Lung (tissue), 11 donors: ENCODE measurements at regions not wholly inside any gene's neighbourhood (a gene's known extent, or its start where the extent isn't known, plus 50 kb on each side); places are given as distances from the start of the nearest gene placed in this dataset.

ENCODE experiments used
- ATAC-seq: fragments of 200-7000 bp; cut with Tn5 transposase; one replicate; pipeline ENCODE4 v1.9.1; 2020; ENCODE audit warnings: moderate number of reproducible peaks; ENCODE audit not compliant: insufficient read depth, low FRiP score
- DNase-seq, 3 donors: peaks; one replicate each; pipeline ENCODE4 v3.0.0-alpha.2; 2013 to 2017
- H3K27ac ChIP-seq, 2 donors: one replicate each; pipeline ENCODE4 v1.5.1; 2013; ENCODE audit warnings: mild to moderate bottlenecking in 2 of 2, moderate library complexity in 2 of 2, control low read depth in 1 of 2, inconsistent platforms in 1 of 2, low read depth in 1 of 2, low read length in 1 of 2
- H3K27me3 ChIP-seq, 3 donors: one replicate each; pipeline ENCODE4 v1.5.1; 2013; ENCODE audit warnings: low read length in 2 of 3; ENCODE audit not compliant: control insufficient read depth in 3 of 3, insufficient read depth in 3 of 3
- H3K36me3 ChIP-seq, 4 donors: one replicate each; pipeline ENCODE4 v1.5.1; 2013; ENCODE audit warnings: low read length in 4 of 4, mild to moderate bottlenecking in 1 of 4, moderate library complexity in 1 of 4; ENCODE audit not compliant: control insufficient read depth in 4 of 4, insufficient read depth in 4 of 4
- H3K4me1 ChIP-seq, 5 donors: one replicate each; pipeline ENCODE4 v1.5.1; 2013; ENCODE audit warnings: low read length in 5 of 5, mild to moderate bottlenecking in 2 of 5, moderate library complexity in 1 of 5; ENCODE audit not compliant: control insufficient read depth in 5 of 5, insufficient read depth in 5 of 5
- H3K4me3 ChIP-seq: one replicate; pipeline ENCODE4 v1.5.1; 2013; ENCODE audit warnings: mild to moderate bottlenecking, control low read depth, moderate library complexity
- H3K9ac ChIP-seq, 2 donors: one replicate each; pipeline ENCODE4 v1.5.1; 2013; ENCODE audit warnings: low read length in 2 of 2, control low read depth in 1 of 2; ENCODE audit not compliant: insufficient read depth in 1 of 2
- H3K9me3 ChIP-seq, 4 donors: one replicate each; pipeline ENCODE4 v1.5.1; 2013; ENCODE audit warnings: low read length in 3 of 4, mild to moderate bottlenecking in 1 of 4, moderate library complexity in 1 of 4; ENCODE audit not compliant: control insufficient read depth in 4 of 4, insufficient read depth in 3 of 4
- CTCF ChIP-seq: IDR thresholded peaks from 2 replicates; pipeline ENCODE4 v1.5.1; 2012; ENCODE audit warnings: mild to moderate bottlenecking; ENCODE audit errors: control extremely low read depth, extremely low read depth
- WGBS, 2 donors: extraction: QIAGEN DNeasy Blood & Tissue Kit; methylation state at CpG; one replicate each; pipeline ENCODE4 v1.1.7; 2013; 5-methylcytosine and 5-hydroxymethylcytosine counted together
- donor health status: control.
- donor health status: control.
- donor health status: Bipolar disorder and iron deficiency.
- donor health status: healthy.
- donor health status: DM: yes; HTN: yes; CAD: no.

GRCh38 chr7:21346297-21346696 lies 81.6 kb upstream of the SP4 start:
- no peak for ATAC-seq
- Histone ChIP-seq H3K9me3 (no peaks in the 10 kb centered on the region), H3K27ac (no peak overlapping the region), H3K4me1 (no peaks in the 10 kb centered on the region), H3K27me3 (peaks cover 0 to 14% (median 0%) of the 10 kb centered on the region in 3 donors), H3K4me3 (no peak overlapping the region), H3K9ac (no peak overlapping the region), H3K36me3 (no peaks in the 10 kb centered on the region)
- no peak for TF ChIP-seq CTCF
- DNase-seq: no peak

- ATAC-seq (no peak), DNase-seq (no peak)
- Histone ChIP-seq H3K9ac (no peak overlapping the region), H3K9me3 (no peaks in the 10 kb centered on the region), H3K36me3 (no peaks in the 10 kb centered on the region), H3K4me3 (no peak overlapping the region), H3K27me3 (peaks cover 0 to 11% (median 0%) of the 10 kb centered on the region in 3 donors), H3K4me1 (no peaks in the 10 kb centered on the region), H3K27ac (no peak overlapping the region)
- 31 to 49% methylated on average over 4 of the region's 4 CpGs for WGBS, 2 donors
- TF ChIP-seq CTCF: no peak
Measured at GRCh38 chr7:21352540-21353387, 75.1 kb upstream of the SP4 start.

GRCh38 chr7:21353388-21353780 lies 74.5 kb upstream of the SP4 start:
- no peaks in the 10 kb centered on the region for H3K4me1 ChIP-seq
- WGBS, 2 donors: 66 to 79% methylated on average over 4 of the region's 4 CpGs
- ATAC-seq: no peak
- no peak overlapping the region for H3K9ac ChIP-seq
- no peaks in the 10 kb centered on the region for H3K36me3 ChIP-seq
- peaks cover 0 to 11% (median 0%) of the 10 kb centered on the region in 3 donors for H3K27me3 ChIP-seq
- TF ChIP-seq CTCF: no peak
- H3K4me3 ChIP-seq: no peak overlapping the region
- H3K27ac ChIP-seq: no peak overlapping the region
- no peaks in the 10 kb centered on the region for H3K9me3 ChIP-seq
- no peak for DNase-seq
